HUES64 (cell line): ENCODE measurements at regions not wholly inside any gene's neighbourhood (a gene's known extent, or its start where the extent isn't known, plus 50 kb on each side); places are given as distances from the start of the nearest gene placed in this dataset.

Experiments
- H3K27ac ChIP-seq: 2 replicates; pipeline ENCODE4 v1.7.0; 2013; ENCODE audit warnings: low read depth, low read length, inconsistent platforms
- H3K27me3 ChIP-seq: 2 replicates; pipeline ENCODE4 v1.6.1; 2013; ENCODE audit warnings: mild to moderate bottlenecking, low read length; ENCODE audit not compliant: insufficient read depth
- H3K36me3 ChIP-seq: 2 replicates; pipeline ENCODE4 v1.6.1; 2013; ENCODE audit warnings: mild to moderate bottlenecking, low read length; ENCODE audit not compliant: insufficient read depth
- H3K4me1 ChIP-seq: 2 replicates; pipeline ENCODE4 v1.6.1; 2013; ENCODE audit warnings: mild to moderate bottlenecking, low read length, moderate library complexity; ENCODE audit not compliant: insufficient read depth
- H3K4me3 ChIP-seq: 2 replicates; pipeline ENCODE4 v1.5.1; 2013; ENCODE audit warnings: mild to moderate bottlenecking, low read length, moderate library complexity
- H3K9ac ChIP-seq: 2 replicates; pipeline ENCODE4 v1.6.1; 2013; ENCODE audit warnings: mild to moderate bottlenecking, low read depth, low read length
- H3K9me3 ChIP-seq: 2 replicates; pipeline ENCODE4 v1.6.1; 2013; ENCODE audit warnings: low read depth, low read length; ENCODE audit not compliant: insufficient read depth
- WGBS: fragments of 150-250, 120-280 bp; methylation state at CpG from one replicate; pipeline ENCODE4 v1.1.7; 2013; ENCODE audit warnings: missing lambda C conversion rate; 5-methylcytosine and 5-hydroxymethylcytosine counted together

GRCh38 chr6:44524476-44525227, 137.1 kb downstream of the CDC5L start:
- H3K27ac ChIP-seq: no peak overlapping the region
- WGBS: 96% methylated on average over 6 of the region's 6 CpGs
- no peaks in the 10 kb centered on the region for H3K27me3 ChIP-seq

GRCh38 chr6:44525761-44526351, 138.3 kb downstream of the CDC5L start:
- Histone ChIP-seq H3K36me3 (no peaks in the 10 kb centered on the region), H3K9me3 (no peaks in the 10 kb centered on the region; the same call in 1 of the 2 replicates), H3K9ac (no peak overlapping the region), H3K27ac (no peak overlapping the region), H3K4me3 (no peak overlapping the region), H3K27me3 (no peaks in the 10 kb centered on the region), H3K4me1 (no peaks in the 10 kb centered on the region)
- 87% methylated on average over 9 of the region's 9 CpGs for WGBS

More at GRCh38 chr6:44524476-44525227, 137.1 kb downstream of the CDC5L start:
- no peak overlapping the region for H3K9ac ChIP-seq
- H3K4me1 ChIP-seq: no peaks in the 10 kb centered on the region
- H3K9me3 ChIP-seq: no peaks in the 10 kb centered on the region; the same call in 1 of the 2 replicates
- H3K36me3 ChIP-seq: no peaks in the 10 kb centered on the region
- no peak overlapping the region for H3K4me3 ChIP-seq

DNA sequence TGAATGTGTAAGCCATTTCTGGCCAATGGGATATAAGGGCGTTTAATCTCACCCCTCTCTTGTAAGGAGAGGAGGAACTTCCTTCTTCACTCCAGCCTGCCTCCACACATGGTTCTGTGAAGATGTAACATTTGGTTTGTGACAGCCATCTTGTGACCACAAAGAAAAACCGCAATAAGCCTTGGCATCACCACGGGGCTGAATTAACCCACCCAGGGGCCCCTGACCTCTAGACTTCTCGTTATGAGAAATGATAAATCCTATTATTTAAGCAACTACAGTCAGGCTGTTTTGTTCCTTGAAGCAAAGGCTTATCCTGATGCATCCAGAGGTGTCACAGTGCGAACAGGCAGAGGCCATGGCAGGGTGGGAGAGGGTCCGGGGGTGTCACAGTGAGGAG, 139.7 kb downstream of the CDC5L start:
- no peaks in the 10 kb centered on the region for H3K27me3 ChIP-seq
- H3K4me1 ChIP-seq: no peaks in the 10 kb centered on the region
- no peak overlapping the region for H3K27ac ChIP-seq
- H3K36me3 ChIP-seq: no peaks in the 10 kb centered on the region
- no peak overlapping the region for H3K4me3 ChIP-seq
- H3K9ac ChIP-seq: no peak overlapping the region
- 94% methylated on average over 6 of the region's 6 CpGs for WGBS
- no peaks in the 10 kb centered on the region; the same call in 1 of the 2 replicates for H3K9me3 ChIP-seq

DNA sequence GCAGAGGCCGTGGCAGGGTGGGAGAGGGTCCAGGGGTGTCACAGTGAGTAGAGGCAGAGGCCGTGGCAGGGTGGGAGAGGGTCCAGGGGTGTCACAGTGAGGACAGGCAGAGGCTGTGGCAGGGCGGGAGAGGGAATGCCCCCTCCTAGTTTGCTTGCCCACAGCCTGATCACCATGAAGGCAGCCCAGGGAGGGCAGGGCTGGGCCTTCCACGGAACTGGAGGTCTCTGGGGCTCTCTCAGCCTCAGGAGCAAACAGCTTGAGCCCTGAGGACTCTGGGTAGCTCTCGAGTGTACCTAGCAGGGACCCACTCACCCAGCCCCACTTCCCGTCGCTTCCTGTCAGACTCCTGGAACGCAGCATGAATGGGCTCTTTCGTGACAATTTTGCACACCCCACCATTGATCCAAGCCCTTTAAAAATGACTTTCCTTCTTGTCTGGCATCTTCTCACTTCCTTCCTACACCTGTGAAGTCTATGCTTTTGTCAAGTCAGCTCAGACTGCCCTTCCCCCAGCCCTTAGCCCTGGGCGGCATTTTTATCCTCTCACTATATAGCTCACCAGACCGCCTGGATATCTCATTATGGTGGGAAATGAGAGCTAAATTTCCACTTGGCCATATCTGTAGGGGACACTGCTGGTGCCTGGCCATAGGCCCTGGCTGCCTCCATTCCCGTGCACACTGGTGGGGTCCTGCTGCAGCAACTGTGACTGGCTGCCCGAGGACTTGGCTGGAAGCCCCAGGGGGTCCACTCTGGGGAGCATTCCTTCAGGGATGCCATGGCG, 140.3 kb downstream of the CDC5L start:
- H3K9ac ChIP-seq: no peak overlapping the region
- H3K4me1 ChIP-seq: no peaks in the 10 kb centered on the region
- H3K36me3 ChIP-seq: no peaks in the 10 kb centered on the region
- H3K27ac ChIP-seq: no peak overlapping the region
- no peaks in the 10 kb centered on the region for H3K27me3 ChIP-seq
- 88% methylated on average over 14 of the region's 14 CpGs for WGBS
- no peak overlapping the region for H3K4me3 ChIP-seq
- H3K9me3 ChIP-seq: no peaks in the 10 kb centered on the region; the same call in 1 of the 2 replicates

DNA sequence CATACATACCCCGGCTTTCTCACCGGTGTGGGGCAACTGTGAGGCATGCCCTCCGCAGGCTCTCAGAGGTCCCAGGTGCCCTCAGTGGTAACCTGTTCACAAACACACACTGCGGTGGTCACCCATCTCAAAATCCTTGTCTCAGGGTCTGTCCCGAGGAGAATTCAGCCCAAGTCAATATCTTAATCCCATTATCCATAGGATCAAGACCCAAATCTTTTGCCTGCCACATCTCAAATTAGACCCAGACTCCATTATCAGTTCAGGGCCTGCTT, 140.8 kb downstream of the CDC5L start:
- Histone ChIP-seq H3K4me1 (no peaks in the 10 kb centered on the region), H3K36me3 (no peaks in the 10 kb centered on the region), H3K27me3 (no peaks in the 10 kb centered on the region), H3K9me3 (no peaks in the 10 kb centered on the region; the same call in 1 of the 2 replicates), H3K4me3 (no peak overlapping the region), H3K9ac (no peak overlapping the region), H3K27ac (no peak overlapping the region)
- WGBS: 86% methylated on average over 5 of the region's 5 CpGs

GRCh38 chr6:44528716-44529115, 141.2 kb downstream of the CDC5L start:
- Histone ChIP-seq H3K36me3 (no peaks in the 10 kb centered on the region), H3K9ac (no peak overlapping the region), H3K4me1 (no peaks in the 10 kb centered on the region), H3K27me3 (no peaks in the 10 kb centered on the region), H3K27ac (no peak overlapping the region), H3K4me3 (no peak overlapping the region), H3K9me3 (no peaks in the 10 kb centered on the region; the same call in 1 of the 2 replicates)
- WGBS: 88% methylated on average over 2 of the region's 2 CpGs

- WGBS: 83% methylated on average over 10 of the region's 11 CpGs
- H3K36me3 ChIP-seq: no peaks in the 10 kb centered on the region
- H3K27me3 ChIP-seq: no peaks in the 10 kb centered on the region
- no peak overlapping the region for H3K27ac ChIP-seq
- no peaks in the 10 kb centered on the region; the same call in 1 of the 2 replicates for H3K9me3 ChIP-seq
- H3K4me3 ChIP-seq: no peak overlapping the region
- H3K4me1 ChIP-seq: no peaks in the 10 kb centered on the region
- H3K9ac ChIP-seq: no peak overlapping the region
These were observed 141.8 kb downstream of the CDC5L start for GRCh38 chr6:44529146-44529905.

GRCh38 chr6:44530209-44530909, 142.9 kb downstream of the CDC5L start:
- Histone ChIP-seq H3K4me1 (no peaks in the 10 kb centered on the region; the same call in 1 of the 2 replicates), H3K36me3 (no peaks in the 10 kb centered on the region), H3K9ac (no peak overlapping the region), H3K27me3 (no peaks in the 10 kb centered on the region), H3K9me3 (no peaks in the 10 kb centered on the region), H3K27ac (no peak overlapping the region), H3K4me3 (no peak overlapping the region)
- WGBS: 89% methylated on average over 8 of the region's 8 CpGs

DNA sequence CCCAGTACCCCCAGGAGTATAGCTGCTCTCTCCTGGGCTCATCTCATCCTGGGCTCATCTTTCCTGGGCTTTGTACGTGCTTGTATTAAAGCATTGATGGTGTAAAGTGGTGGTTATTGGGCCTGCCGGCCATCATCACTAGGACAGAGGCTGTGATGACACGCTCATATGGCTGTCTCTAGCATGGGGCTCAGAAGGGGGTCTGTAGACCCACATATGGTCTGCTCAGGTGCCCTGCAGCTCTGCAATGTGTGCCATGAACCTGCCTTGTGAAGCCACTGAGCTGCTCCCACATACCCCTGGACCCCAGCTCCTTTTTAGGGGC, 143.4 kb downstream of the CDC5L start:
- Histone ChIP-seq H3K9ac (no peak overlapping the region), H3K27me3 (no peaks in the 10 kb centered on the region), H3K4me1 (no peaks in the 10 kb centered on the region; the same call in 1 of the 2 replicates), H3K27ac (no peak overlapping the region), H3K9me3 (no peaks in the 10 kb centered on the region), H3K4me3 (no peak overlapping the region), H3K36me3 (no peaks in the 10 kb centered on the region)
- whole genome bisulfite sequencing: 93% methylated on average over 3 of the region's 3 CpGs

- H3K9ac ChIP-seq: no peak overlapping the region
- no peak overlapping the region for H3K27ac ChIP-seq
- H3K9me3 ChIP-seq: no peaks in the 10 kb centered on the region
- 71% methylated on average over 9 of the region's 9 CpGs for whole genome bisulfite sequencing
- no peaks in the 10 kb centered on the region for H3K36me3 ChIP-seq
- no peaks in the 10 kb centered on the region; the same call in 1 of the 2 replicates for H3K4me1 ChIP-seq
- no peaks in the 10 kb centered on the region for H3K27me3 ChIP-seq
- H3K4me3 ChIP-seq: no peak overlapping the region
These were observed 144.0 kb downstream of the CDC5L start for GRCh38 chr6:44531442-44532015.
